ENCODE measurements at regions not wholly inside any gene's neighbourhood (a gene's known extent, or its start where the extent isn't known, plus 50 kb on each side); places are given as distances from the start of the nearest gene placed in this dataset.
"Not testable (repeated sequence)": the region's sequence is repeated elsewhere in the genome, so short reads cannot be mapped to it uniquely, and the experiment has no call there.

GRCh38 chr16:10232757-10233156 lies 50.5 kb upstream of the GRIN2A start:
- no peak for DNase-seq

GRCh38 chr16:10239640-10240039 lies 57.4 kb upstream of the GRIN2A start:
- no peak for DNase-seq

GRCh38 chr16:10240854-10241613 lies 58.8 kb upstream of the GRIN2A start:
- no peak for DNase-seq

GRCh38 chr16:10242097-10242496 lies 59.9 kb upstream of the GRIN2A start:
- DNase-seq = no peak

- no peak for DNase-seq
These were observed 60.7 kb upstream of the GRIN2A start for GRCh38 chr16:10242916-10243315.

GRCh38 chr16:10245002-10245401 lies 62.8 kb upstream of the GRIN2A start:
- DNase-seq = no peak

GRCh38 chr16:10250137-10250828 lies 68.1 kb upstream of the GRIN2A start:
- DNase-seq = no peak

- DNase-seq = no peak
These were observed 69.9 kb upstream of the GRIN2A start for GRCh38 chr16:10252155-10252554.

- no peak for DNase-seq
These were observed 71.2 kb upstream of the GRIN2A start for GRCh38 chr16:10253409-10253808.

- no peak for DNase-seq
These were observed 73.5 kb upstream of the GRIN2A start for GRCh38 chr16:10255728-10256127.

GRCh38 chr16:10256784-10257641 lies 74.8 kb upstream of the GRIN2A start:
- DNase-seq = peak; percentile 4

- not testable (repeated sequence) for DNase-seq
These were observed 75.5 kb upstream of the GRIN2A start for GRCh38 chr16:10257642-10258251.

GRCh38 chr16:10258930-10259603 lies 76.8 kb upstream of the GRIN2A start:
- not testable (repeated sequence) for DNase-seq

- DNase-seq = no peak
These were observed 78.8 kb upstream of the GRIN2A start for GRCh38 chr16:10261077-10261476.

- DNase-seq = not testable (repeated sequence)
These were observed 79.3 kb upstream of the GRIN2A start for GRCh38 chr16:10261526-10261925.

GRCh38 chr16:10262377-10263132 lies 80.3 kb upstream of the GRIN2A start:
- DNase-seq = no peak

GRCh38 chr16:10265770-10266615 lies 83.8 kb upstream of the GRIN2A start:
- no peak for DNase-seq

GRCh38 chr16:10266809-10267208 lies 84.6 kb upstream of the GRIN2A start:
- no peak for DNase-seq

- DNase-seq = no peak
These were observed 87.4 kb upstream of the GRIN2A start for GRCh38 chr16:10269632-10270031.

GRCh38 chr16:10272250-10272854 lies 90.1 kb upstream of the GRIN2A start:
- not testable (repeated sequence) for DNase-seq
